HG03025 (cell line): ENCODE measurements at regions not wholly inside any gene's neighbourhood (a gene's known extent, or its start where the extent isn't known, plus 50 kb on each side); places are given as distances from the start of the nearest gene placed in this dataset.
"Not testable (repeated sequence)": the region's sequence is repeated elsewhere in the genome, so short reads cannot be mapped to it uniquely, and the experiment has no call there.

Experiments used
- ATAC-seq: cut with Tn5 transposase; IDR thresholded peaks from one replicate; pipeline ENCODE4 v1.9.1; 2021; ENCODE audit warnings: mild to moderate bottlenecking, moderate library complexity; ENCODE audit not compliant: unreplicated experiment, low FRiP score

GRCh38 chr3:34884007-34884406, 755.3 kb upstream of the ARPP21 start:
- ATAC-seq = no peak

- ATAC-seq = no peak
Observed at GRCh38 chr3:34886443-34886842, 752.9 kb upstream of the ARPP21 start.

- ATAC-seq = no peak
Observed at GRCh38 chr3:34889641-34890040, 749.7 kb upstream of the ARPP21 start.

GRCh38 chr3:34890247-34890646, 749.1 kb upstream of the ARPP21 start:
- no peak for ATAC-seq

GRCh38 chr3:34891941-34892340, 747.4 kb upstream of the ARPP21 start:
- ATAC-seq = no peak

GRCh38 chr3:34895841-34896240, 743.5 kb upstream of the ARPP21 start:
- ATAC-seq = no peak

GRCh38 chr3:34909679-34910078, 729.6 kb upstream of the ARPP21 start:
- ATAC-seq = not testable (repeated sequence)

- ATAC-seq = no peak
Observed at GRCh38 chr3:34919025-34919424, 720.3 kb upstream of the ARPP21 start.

- ATAC-seq = no peak
Observed at GRCh38 chr3:34920806-34921205, 718.5 kb upstream of the ARPP21 start.

GRCh38 chr3:34924961-34925360, 714.4 kb upstream of the ARPP21 start:
- no peak for ATAC-seq

GRCh38 chr3:34925851-34926250, 713.5 kb upstream of the ARPP21 start:
- ATAC-seq = no peak

- ATAC-seq = no peak
Observed at GRCh38 chr3:34929036-34929435, 710.3 kb upstream of the ARPP21 start.

- ATAC-seq = no peak
Observed at GRCh38 chr3:34934660-34935059, 704.7 kb upstream of the ARPP21 start.

GRCh38 chr3:34938784-34939183, 700.5 kb upstream of the ARPP21 start:
- no peak for ATAC-seq

GRCh38 chr3:34942256-34942655, 697.1 kb upstream of the ARPP21 start:
- no peak for ATAC-seq

- no peak for ATAC-seq
Observed at GRCh38 chr3:34947834-34948233, 691.5 kb upstream of the ARPP21 start.

GRCh38 chr3:34948517-34948916, 690.8 kb upstream of the ARPP21 start:
- ATAC-seq = no peak

GRCh38 chr3:34955680-34956079, 683.6 kb upstream of the ARPP21 start:
- ATAC-seq = no peak

- ATAC-seq = no peak
Observed at GRCh38 chr3:34956511-34956910, 682.8 kb upstream of the ARPP21 start.

- no peak for ATAC-seq
Observed at GRCh38 chr3:34957677-34958076, 681.6 kb upstream of the ARPP21 start.

- ATAC-seq = no peak
Observed at GRCh38 chr3:34969513-34969912, 669.8 kb upstream of the ARPP21 start.

GRCh38 chr3:34972481-34972880, 666.8 kb upstream of the ARPP21 start:
- no peak for ATAC-seq

- no peak for ATAC-seq
Observed at GRCh38 chr3:34973586-34973985, 665.7 kb upstream of the ARPP21 start.
